Mesothelial cell of epicardium (in vitro differentiated cells): ENCODE measurements at regions not wholly inside any gene's neighbourhood (a gene's known extent, or its start where the extent isn't known, plus 50 kb on each side); places are given as distances from the start of the nearest gene placed in this dataset.

Source experiments
- DNase-seq, 2 experiments: peaks; one replicate each; pipeline ENCODE4 v3.0.0; 2021; ENCODE audit warnings: low spot score in 2 of 2; ENCODE audit not compliant: unreplicated experiment in 2 of 2
- H3K27ac Mint-ChIP-seq: 2 replicates; pipeline ENCODE4 v1.8.0; 2021; ENCODE audit warnings: mixed read lengths
- H3K27me3 Mint-ChIP-seq: 2 replicates; pipeline ENCODE4 v1.8.0; 2021; ENCODE audit warnings: low read depth, mixed read lengths
- H3K36me3 Mint-ChIP-seq: 2 replicates; pipeline ENCODE4 v1.8.0; 2021; ENCODE audit warnings: mixed read lengths
- H3K4me1 Mint-ChIP-seq: 2 replicates; pipeline ENCODE4 v1.8.0; 2021; ENCODE audit warnings: mixed read lengths
- H3K4me3 Mint-ChIP-seq: 2 replicates; pipeline ENCODE4 v1.8.0; 2021; ENCODE audit warnings: mild to moderate bottlenecking, moderate library complexity, mixed read lengths
- H3K9me3 Mint-ChIP-seq: 2 replicates; pipeline ENCODE4 v1.8.0; 2021; ENCODE audit warnings: mixed read lengths
- CTCF ChIP-seq: fragments of 200-600 bp; sonication (generic); IDR thresholded peaks from one replicate; pipeline ENCODE4 v1.5.0; 2021; ENCODE audit warnings: antibody characterized with exemption; ENCODE audit not compliant: unreplicated experiment

DNA sequence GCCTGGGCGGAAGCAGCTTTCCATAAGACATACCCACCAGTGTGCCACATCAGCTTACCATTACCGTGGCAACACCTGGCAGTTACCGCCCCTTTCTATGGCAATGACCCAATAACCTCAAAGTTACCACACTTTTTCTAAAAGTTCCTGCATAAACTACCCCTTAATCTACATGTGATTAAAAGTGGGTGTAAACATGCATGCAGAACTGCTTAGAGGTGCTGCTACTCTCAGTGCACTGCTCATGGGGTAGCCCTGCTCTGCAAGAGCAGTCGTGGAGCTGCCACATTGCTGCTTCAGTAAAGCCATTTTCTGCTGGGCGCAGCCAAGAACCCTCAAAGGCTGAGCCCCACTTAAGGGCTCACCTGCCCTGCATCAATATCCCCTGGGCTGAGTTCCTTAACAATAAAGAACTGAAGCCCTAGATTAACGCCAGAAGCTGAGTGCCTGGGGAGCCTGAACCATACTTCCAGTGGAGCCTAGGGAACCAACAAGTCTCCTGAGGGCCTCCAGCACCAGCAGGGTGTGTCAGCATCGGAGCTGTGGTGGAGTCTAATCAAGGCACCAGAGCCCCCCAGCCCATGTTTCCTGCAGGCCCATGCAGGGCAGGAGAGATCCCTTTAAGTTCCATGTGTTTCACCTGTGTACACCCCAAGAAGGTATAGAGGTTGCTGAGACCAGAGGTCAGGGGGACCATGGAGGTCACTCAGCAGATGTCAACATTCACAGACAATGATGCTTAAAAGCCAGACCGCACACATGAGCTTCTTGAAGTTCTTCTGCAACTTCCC, 1198.1 kb downstream of the UQCRFS1 start:
- Mint-ChIP-seq H3K36me3 (no peaks in the 10 kb centered on the region), H3K4me1 (no peaks in the 10 kb centered on the region), H3K9me3 (no peaks in the 10 kb centered on the region), H3K27me3 (peaks cover 2% of the 10 kb centered on the region), H3K4me3 (no peak overlapping the region), H3K27ac (no peak overlapping the region)
- DNase-seq: no peak
- TF ChIP-seq CTCF: no peak

DNA sequence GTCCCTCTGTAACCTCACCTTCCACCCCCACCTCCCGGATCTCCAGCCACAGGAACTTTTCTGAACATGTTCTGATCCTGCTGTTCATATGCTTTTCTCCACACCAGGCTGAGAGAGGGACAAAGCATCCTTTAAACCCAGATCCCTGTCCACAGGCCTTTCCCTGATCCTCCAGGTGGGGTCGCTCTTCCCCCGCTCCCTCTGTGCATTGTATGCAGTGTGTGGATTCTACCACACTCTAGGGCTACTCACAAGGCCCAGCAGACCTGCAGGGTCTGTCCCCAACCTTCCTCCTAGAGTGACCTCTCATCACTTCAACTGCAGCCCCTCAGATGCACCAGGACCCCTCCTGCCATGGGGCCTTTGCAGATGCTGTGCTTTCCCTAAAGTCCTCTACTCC, 1200.6 kb downstream of the UQCRFS1 start:
- no peaks in the 10 kb centered on the region for H3K36me3 Mint-ChIP-seq
- no peak for TF ChIP-seq CTCF
- no peak for DNase-seq
- H3K4me1 Mint-ChIP-seq: peaks cover 2% of the 10 kb centered on the region
- H3K27me3 Mint-ChIP-seq: peaks cover 2% of the 10 kb centered on the region
- no peak overlapping the region for H3K4me3 Mint-ChIP-seq
- no peaks in the 10 kb centered on the region for H3K9me3 Mint-ChIP-seq
- H3K27ac Mint-ChIP-seq: no peak overlapping the region

- TF ChIP-seq CTCF: no peak
- DNase-seq: no peak
- Mint-ChIP-seq H3K36me3 (no peaks in the 10 kb centered on the region), H3K4me3 (no peak overlapping the region), H3K27me3 (peaks cover 2% of the 10 kb centered on the region), H3K27ac (no peak overlapping the region), H3K9me3 (no peaks in the 10 kb centered on the region), H3K4me1 (peaks cover 2% of the 10 kb centered on the region)
Observed at GRCh38 chr19:28010656-28011055, 1202.3 kb downstream of the UQCRFS1 start.

- no peak for TF ChIP-seq CTCF
- DNase-seq: no peak
- Mint-ChIP-seq H3K4me1 (peaks cover 2% of the 10 kb centered on the region), H3K27ac (no peak overlapping the region), H3K4me3 (no peak overlapping the region), H3K36me3 (no peaks in the 10 kb centered on the region), H3K9me3 (no peaks in the 10 kb centered on the region), H3K27me3 (peaks cover 2% of the 10 kb centered on the region)
Observed at GRCh38 chr19:28009696-28010095, 1203.3 kb downstream of the UQCRFS1 start.

DNA sequence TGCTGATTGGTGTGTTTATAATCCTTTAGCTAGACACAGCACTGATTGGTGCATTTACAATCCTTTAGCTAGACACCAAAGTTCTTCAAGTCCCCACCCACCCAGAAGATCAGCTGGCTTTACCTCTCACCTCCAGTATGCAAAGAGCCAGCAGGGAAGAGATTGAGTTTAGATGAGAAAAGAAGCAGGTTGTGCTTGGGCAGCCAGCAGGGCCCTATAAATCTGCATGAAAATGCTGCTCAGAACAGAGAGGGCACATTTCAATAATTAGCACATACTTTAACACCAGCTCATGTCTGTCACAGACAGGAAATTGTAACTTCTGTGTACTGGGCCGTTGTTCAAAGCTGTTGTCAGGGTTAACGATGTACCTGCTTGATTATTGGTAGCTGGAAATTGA, 1204.3 kb downstream of the UQCRFS1 start:
- Mint-ChIP-seq H3K36me3 (no peaks in the 10 kb centered on the region), H3K9me3 (no peaks in the 10 kb centered on the region), H3K4me1 (peaks cover 2% of the 10 kb centered on the region), H3K4me3 (no peak overlapping the region), H3K27ac (no peak overlapping the region), H3K27me3 (peaks cover 2% of the 10 kb centered on the region)
- no peak for TF ChIP-seq CTCF
- no peak for DNase-seq
